CD14-positive monocyte (primary cell): ENCODE measurements at regions not wholly inside any gene's neighbourhood (a gene's known extent, or its start where the extent isn't known, plus 50 kb on each side); places are given as distances from the start of the nearest gene placed in this dataset.
"Not testable (repeated sequence)": the region's sequence is repeated elsewhere in the genome, so short reads cannot be mapped to it uniquely, and the experiment has no call there.

ENCODE experiments used
- DNase-seq, 3 donors: peaks; one replicate each; pipeline ENCODE4 v3.0.0-alpha.2; 2011 to 2022
- H2AFZ ChIP-seq: 2 replicates; pipeline ENCODE4 v1.6.0; 2012; ENCODE audit warnings: mild to moderate bottlenecking, low read depth, low read length, inconsistent platforms; ENCODE audit not compliant: insufficient read depth, poor library complexity, severe bottlenecking
- H3K27ac ChIP-seq, 2 donors: 1 replicate in 1 of 2; 2 replicates in 1 of 2; pipeline ENCODE4 v1.5.1; 2012 to 2013; ENCODE audit warnings: low read length in 2 of 2, control low read depth in 1 of 2, inconsistent platforms in 1 of 2, low read depth in 1 of 2, mild to moderate bottlenecking in 1 of 2
- H3K27me3 ChIP-seq, 2 donors: one replicate each; pipeline versions ENCODE4 v1.6.0 to v1.6.1; 2011 to 2013; ENCODE audit warnings: low read length in 2 of 2; ENCODE audit not compliant: control insufficient read depth in 2 of 2, insufficient read depth in 2 of 2
- H3K36me3 ChIP-seq, 2 donors: replicated peaks in 1 of 2; 1 replicate in 1 of 2; 2 replicates in 1 of 2; pipeline versions ENCODE4 v1.5.1 to v1.6.1; 2012 to 2013; ENCODE audit warnings: low read length in 2 of 2, control low read depth in 1 of 2, inconsistent platforms in 1 of 2, mild to moderate bottlenecking in 1 of 2; ENCODE audit not compliant: insufficient read depth in 2 of 2, control insufficient read depth in 1 of 2
- H3K4me1 ChIP-seq, 2 donors: 1 replicate in 1 of 2; 2 replicates in 1 of 2; pipeline versions ENCODE4 v1.5.1 to v1.6.1; 2012 to 2013; ENCODE audit warnings: low read length in 2 of 2, control low read depth in 1 of 2, inconsistent platforms in 1 of 2, mild to moderate bottlenecking in 1 of 2, moderate library complexity in 1 of 2; ENCODE audit not compliant: insufficient read depth in 2 of 2, control insufficient read depth in 1 of 2
- H3K4me2 ChIP-seq: replicated peaks from 2 replicates; pipeline ENCODE3; 2012; ENCODE audit warnings: low read length, moderate library complexity, mild to moderate bottlenecking; ENCODE audit not compliant: poor library complexity, severe bottlenecking; ENCODE audit errors: extremely low read depth
- H3K4me3 ChIP-seq, 3 experiments: fragments of 200-600 bp in 1 of 3; sonication (generic) in 1 of 3; replicated peaks in 1 of 3; 1 replicate in 2 of 3; 2 replicates in 1 of 3; pipeline ENCODE4 v1.5.1; 2011 to 2013; ENCODE audit warnings: low read length in 3 of 3, mild to moderate bottlenecking in 3 of 3, control low read depth in 2 of 3, low read depth in 2 of 3, inconsistent platforms in 1 of 3, moderate library complexity in 1 of 3
- H3K79me2 ChIP-seq: 2 replicates; pipeline ENCODE4 v1.6.0; 2012; ENCODE audit warnings: mild to moderate bottlenecking, control low read depth, inconsistent platforms, low read length, moderate library complexity; ENCODE audit not compliant: insufficient read depth
- H3K9ac ChIP-seq: 2 replicates; pipeline ENCODE4 v1.6.0; 2017; ENCODE audit warnings: low read length, mild to moderate bottlenecking; ENCODE audit not compliant: insufficient read depth, poor library complexity, severe bottlenecking
- H3K9me3 ChIP-seq, 2 donors: replicated peaks in 1 of 2; 1 replicate in 1 of 2; 2 replicates in 1 of 2; pipeline versions ENCODE4 v1.5.1 to v1.6.1; 2012 to 2013; ENCODE audit warnings: low read length in 2 of 2, control low read depth in 1 of 2; ENCODE audit not compliant: control insufficient read depth in 1 of 2, insufficient read depth in 1 of 2
- H4K20me1 ChIP-seq: 2 replicates; pipeline ENCODE4 v1.6.0; 2012; ENCODE audit warnings: mild to moderate bottlenecking, low read length, control low read depth, moderate library complexity; ENCODE audit not compliant: insufficient read depth
- H3K27ac Mint-ChIP-seq, 7 donors: one replicate each; pipeline ENCODE4 v1.8.0; 2020; ENCODE audit warnings: mild to moderate bottlenecking in 7 of 7, mixed read lengths in 7 of 7, moderate library complexity in 6 of 7, inconsistent platforms in 2 of 7
- H3K27me3 Mint-ChIP-seq, 3 donors: one replicate each; pipeline ENCODE4 v1.8.0; 2021 to 2022; ENCODE audit warnings: low read depth in 3 of 3, mild to moderate bottlenecking in 3 of 3, mixed read lengths in 3 of 3, moderate library complexity in 3 of 3, inconsistent platforms in 1 of 3
- H3K36me3 Mint-ChIP-seq, 2 donors: one replicate each; pipeline ENCODE4 v1.8.0; 2020; ENCODE audit warnings: mixed read lengths in 2 of 2, inconsistent platforms in 1 of 2, mild to moderate bottlenecking in 1 of 2
- H3K4me1 Mint-ChIP-seq: one replicate; pipeline ENCODE4 v1.8.0; 2020; ENCODE audit warnings: mild to moderate bottlenecking, mixed read lengths
- H3K4me3 Mint-ChIP-seq, 2 donors: one replicate each; pipeline ENCODE4 v1.8.0; 2020; ENCODE audit warnings: mild to moderate bottlenecking in 2 of 2, mixed read lengths in 2 of 2, moderate library complexity in 1 of 2
- H3K9me3 Mint-ChIP-seq, 7 donors: one replicate each; pipeline ENCODE4 v1.8.0; 2020 to 2022; ENCODE audit warnings: mixed read lengths in 7 of 7, mild to moderate bottlenecking in 6 of 7, moderate library complexity in 6 of 7, inconsistent platforms in 2 of 7
- WGBS: methylation state at CpG from one replicate; pipeline ENCODE4 v1.1.5; 2013; ENCODE audit warnings: missing lambda C conversion rate; ENCODE audit not compliant: insufficient coverage; 5-methylcytosine and 5-hydroxymethylcytosine counted together
- intact Hi-C, 2 donors: fragments of 100-400 bp; cut with micrococcal nuclease; formaldehyde crosslinking; loops; one replicate each; pipeline versions ENCODE4 v1.15.0 to v1.15.1; 2023
- TF ChIP-seq, protein P1 (sequence below): fragments of 200-600 bp; IDR thresholded peaks from one replicate; pipeline ENCODE4 v1.8.0; 2022; ENCODE audit warnings: antibody characterized with exemption, mild to moderate bottlenecking

GRCh38 chr1:38497921-38498656 lies 361.5 kb downstream of the RRAGC start:
- H3K36me3 ChIP-seq: no peaks in the 10 kb centered on the region
- H2AFZ ChIP-seq: no peak overlapping the region
- H3K4me3 ChIP-seq: no peak overlapping the region
- H3K4me3 Mint-ChIP-seq: no peak overlapping the region
- H3K27me3 Mint-ChIP-seq: peaks cover 4 to 9% (median 6%) of the 10 kb centered on the region in 3 donors
- H3K9ac ChIP-seq: no peak overlapping the region
- intact Hi-C loops: no loop called here
- H3K4me1 ChIP-seq: no peaks in the 10 kb centered on the region
- TF ChIP-seq, protein P1, sequence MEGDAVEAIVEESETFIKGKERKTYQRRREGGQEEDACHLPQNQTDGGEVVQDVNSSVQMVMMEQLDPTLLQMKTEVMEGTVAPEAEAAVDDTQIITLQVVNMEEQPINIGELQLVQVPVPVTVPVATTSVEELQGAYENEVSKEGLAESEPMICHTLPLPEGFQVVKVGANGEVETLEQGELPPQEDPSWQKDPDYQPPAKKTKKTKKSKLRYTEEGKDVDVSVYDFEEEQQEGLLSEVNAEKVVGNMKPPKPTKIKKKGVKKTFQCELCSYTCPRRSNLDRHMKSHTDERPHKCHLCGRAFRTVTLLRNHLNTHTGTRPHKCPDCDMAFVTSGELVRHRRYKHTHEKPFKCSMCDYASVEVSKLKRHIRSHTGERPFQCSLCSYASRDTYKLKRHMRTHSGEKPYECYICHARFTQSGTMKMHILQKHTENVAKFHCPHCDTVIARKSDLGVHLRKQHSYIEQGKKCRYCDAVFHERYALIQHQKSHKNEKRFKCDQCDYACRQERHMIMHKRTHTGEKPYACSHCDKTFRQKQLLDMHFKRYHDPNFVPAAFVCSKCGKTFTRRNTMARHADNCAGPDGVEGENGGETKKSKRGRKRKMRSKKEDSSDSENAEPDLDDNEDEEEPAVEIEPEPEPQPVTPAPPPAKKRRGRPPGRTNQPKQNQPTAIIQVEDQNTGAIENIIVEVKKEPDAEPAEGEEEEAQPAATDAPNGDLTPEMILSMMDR: no peak
- peaks cover 0 to 7% of the 10 kb centered on the region in 2 donors for H3K27me3 ChIP-seq
- H4K20me1 ChIP-seq: no peaks in the 10 kb centered on the region
- no peak overlapping the region for H3K27ac Mint-ChIP-seq
- H3K36me3 Mint-ChIP-seq: no peaks in the 10 kb centered on the region
- H3K4me2 ChIP-seq: no peak overlapping the region
- H3K27ac ChIP-seq: no peak overlapping the region
- H3K4me1 Mint-ChIP-seq: peaks cover 21% of the 10 kb centered on the region
- peaks cover 0 to 4% (median 2%) of the 10 kb centered on the region in 7 donors for H3K9me3 Mint-ChIP-seq
- no peaks in the 10 kb centered on the region for H3K9me3 ChIP-seq
- 67% methylated on average over 3 of the region's 7 CpGs for WGBS
- no peak for DNase-seq
- H3K79me2 ChIP-seq: no peaks in the 10 kb centered on the region

GRCh38 chr1:38493306-38493705 lies 366.3 kb downstream of the RRAGC start:
- H3K4me1 Mint-ChIP-seq, H3K36me3 ChIP-seq, H3K27ac ChIP-seq, H4K20me1 ChIP-seq, H3K79me2 ChIP-seq, H3K4me1 ChIP-seq, H3K36me3 Mint-ChIP-seq, H3K4me2 ChIP-seq, intact Hi-C loops, H2AFZ ChIP-seq, H3K27me3 ChIP-seq, H3K9ac ChIP-seq, H3K4me3 Mint-ChIP-seq, H3K9me3 ChIP-seq, H3K4me3 ChIP-seq: not testable (repeated sequence)
- WGBS: 0% methylated on average over 1 of the region's 3 CpGs
- peaks cover 6 to 13% (median 8%) of the 10 kb centered on the region in 3 donors for H3K27me3 Mint-ChIP-seq
- peak; percentile 2 to 53 (median 3) for DNase-seq
- peaks cover 0 to 15% (median 1%) of the 10 kb centered on the region in 7 donors for H3K9me3 Mint-ChIP-seq
- peak overlapping the region in 2 of 7 donors; percentile 49 to 55 for H3K27ac Mint-ChIP-seq
